ENCODE measurements at regions not wholly inside any gene's neighbourhood (a gene's known extent, or its start where the extent isn't known, plus 50 kb on each side); places are given as distances from the start of the nearest gene placed in this dataset.
A peak's percentile ranks its signal among the peaks of the same experiment; 100 is the strongest.

- H3K36me3 Mint-ChIP-seq (ENCODE audit: low read depth, unreplicated experiment) = peaks cover 8% of the 10 kb centered on the region
- no peak for DNase-seq (ENCODE audit: low spot score)
- no peaks in the 10 kb centered on the region for H3K9me3 Mint-ChIP-seq (ENCODE audit: unreplicated experiment)
- peaks cover 34% of the 10 kb centered on the region for H3K4me1 Mint-ChIP-seq (ENCODE audit: unreplicated experiment)
- peak overlapping the region; percentile 38 for H3K4me3 Mint-ChIP-seq (ENCODE audit: unreplicated experiment)
- no peak for TF ChIP-seq CTCF (IDR thresholded peaks at IDR 0.05; ENCODE audit: unreplicated experiment)
- no peak overlapping the region for H3K27ac Mint-ChIP-seq (ENCODE audit: unreplicated experiment)
- peaks cover 11% of the 10 kb centered on the region for H3K27me3 Mint-ChIP-seq (ENCODE audit: unreplicated experiment)
These were observed 93.8 kb upstream of the HDAC4 start for GRCh38 chr2:239494578-239494977.

DNA sequence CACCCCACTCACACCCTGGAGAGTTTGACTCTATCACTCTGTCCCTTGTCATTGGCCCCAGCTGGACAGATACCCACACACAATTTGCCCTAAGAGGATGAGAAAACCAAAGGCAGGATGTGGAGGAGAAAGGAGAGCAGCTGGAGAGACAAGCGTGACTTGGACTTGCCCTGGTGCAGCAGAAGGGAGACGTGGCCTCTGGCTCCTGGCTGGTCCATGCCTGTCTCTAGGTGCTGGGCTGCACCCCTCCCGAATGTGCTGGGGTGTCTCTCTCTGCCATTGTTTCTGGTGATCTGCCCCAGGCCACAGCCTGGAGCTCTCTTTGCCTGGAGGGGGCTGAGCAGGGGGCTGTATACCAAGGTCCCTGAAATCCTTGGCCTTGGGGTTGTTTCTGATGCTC lies 88.7 kb upstream of the HDAC4 start:
- Mint-ChIP-seq H3K9me3 (ENCODE audit: unreplicated experiment) (no peaks in the 10 kb centered on the region), H3K36me3 (ENCODE audit: low read depth, unreplicated experiment) (peaks cover 3% of the 10 kb centered on the region), H3K4me3 (ENCODE audit: unreplicated experiment) (no peak overlapping the region), H3K4me1 (ENCODE audit: unreplicated experiment) (peaks cover 8% of the 10 kb centered on the region), H3K27ac (ENCODE audit: unreplicated experiment) (no peak overlapping the region), H3K27me3 (ENCODE audit: unreplicated experiment) (no peaks in the 10 kb centered on the region)
- DNase-seq (ENCODE audit: low spot score) = no peak
- TF ChIP-seq CTCF (IDR thresholded peaks at IDR 0.05; ENCODE audit: unreplicated experiment) = no peak

- H3K27me3 Mint-ChIP-seq (ENCODE audit: unreplicated experiment) = no peaks in the 10 kb centered on the region
- no peak overlapping the region for H3K27ac Mint-ChIP-seq (ENCODE audit: unreplicated experiment)
- H3K4me3 Mint-ChIP-seq (ENCODE audit: unreplicated experiment) = no peak overlapping the region
- no peak for TF ChIP-seq CTCF (IDR thresholded peaks at IDR 0.05; ENCODE audit: unreplicated experiment)
- H3K9me3 Mint-ChIP-seq (ENCODE audit: unreplicated experiment) = no peaks in the 10 kb centered on the region
- peaks cover 2% of the 10 kb centered on the region for H3K4me1 Mint-ChIP-seq (ENCODE audit: unreplicated experiment)
- no peak for DNase-seq (ENCODE audit: low spot score)
- peaks cover 3% of the 10 kb centered on the region for H3K36me3 Mint-ChIP-seq (ENCODE audit: low read depth, unreplicated experiment)
These were observed 87.3 kb upstream of the HDAC4 start for GRCh38 chr2:239488125-239488524.

DNA sequence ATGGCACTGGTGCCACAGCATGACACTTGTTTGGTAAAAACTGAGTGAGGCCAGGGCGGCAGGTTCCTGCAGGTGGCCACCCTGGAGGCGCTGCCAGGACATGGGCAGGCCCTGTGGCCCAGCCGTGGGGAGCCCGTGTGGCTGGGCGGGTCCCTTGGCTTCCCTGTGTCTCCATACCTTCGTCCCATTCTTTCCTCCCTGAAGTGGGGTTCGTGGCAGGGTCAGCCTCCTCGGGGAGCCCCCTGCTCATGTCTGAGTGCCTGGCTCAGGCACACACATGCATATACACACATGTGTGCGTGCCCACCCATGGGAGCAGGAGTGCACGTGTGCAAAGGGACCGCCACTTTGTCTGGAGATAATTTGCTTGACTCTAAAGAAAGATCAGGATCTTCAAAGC lies 86.5 kb upstream of the HDAC4 start:
- no peaks in the 10 kb centered on the region for H3K27me3 Mint-ChIP-seq (ENCODE audit: unreplicated experiment)
- no peak overlapping the region for H3K4me3 Mint-ChIP-seq (ENCODE audit: unreplicated experiment)
- H3K36me3 Mint-ChIP-seq (ENCODE audit: low read depth, unreplicated experiment) = peaks cover 3% of the 10 kb centered on the region
- H3K4me1 Mint-ChIP-seq (ENCODE audit: unreplicated experiment) = no peaks in the 10 kb centered on the region
- DNase-seq (ENCODE audit: low spot score) = no peak
- no peak overlapping the region for H3K27ac Mint-ChIP-seq (ENCODE audit: unreplicated experiment)
- H3K9me3 Mint-ChIP-seq (ENCODE audit: unreplicated experiment) = no peaks in the 10 kb centered on the region
- TF ChIP-seq CTCF (IDR thresholded peaks at IDR 0.05; ENCODE audit: unreplicated experiment) = no peak

- no peaks in the 10 kb centered on the region for H3K27me3 Mint-ChIP-seq (ENCODE audit: unreplicated experiment)
These were observed 84.8 kb upstream of the HDAC4 start for GRCh38 chr2:239485622-239486021.

More at GRCh38 chr2:239485622-239486021, 84.8 kb upstream of the HDAC4 start:
- Mint-ChIP-seq H3K27ac (ENCODE audit: unreplicated experiment) (no peak overlapping the region), H3K36me3 (ENCODE audit: low read depth, unreplicated experiment) (no peaks in the 10 kb centered on the region), H3K4me3 (ENCODE audit: unreplicated experiment) (no peak overlapping the region), H3K4me1 (ENCODE audit: unreplicated experiment) (no peaks in the 10 kb centered on the region), H3K9me3 (ENCODE audit: unreplicated experiment) (no peaks in the 10 kb centered on the region)
- TF ChIP-seq CTCF (IDR thresholded peaks at IDR 0.05; ENCODE audit: unreplicated experiment) = no peak
- no peak for DNase-seq (ENCODE audit: low spot score)

Data from endothelial cell (in vitro differentiated cells).